CD4-positive, alpha-beta T cell treated with Interferon gamma for 1 hour (primary cell): ENCODE measurements at regions not wholly inside any gene's neighbourhood (a gene's known extent, or its start where the extent isn't known, plus 50 kb on each side); places are given as distances from the start of the nearest gene placed in this dataset.

Experiments used
- DNase-seq: peaks from one replicate; pipeline ENCODE4 v3.0.0-alpha.2; 2020

GRCh38 chr22:47250995-47251765 lies 488.7 kb downstream of the TBC1D22A start:
- no peak for DNase-seq

GRCh38 chr22:47249370-47249928 lies 487.0 kb downstream of the TBC1D22A start:
- no peak for DNase-seq

GRCh38 chr22:47248925-47249324 lies 486.5 kb downstream of the TBC1D22A start:
- no peak for DNase-seq

GRCh38 chr22:47247579-47248240 lies 485.3 kb downstream of the TBC1D22A start:
- DNase-seq, result no peak

- DNase-seq, result no peak
These were observed 483.3 kb downstream of the TBC1D22A start for GRCh38 chr22:47245786-47246185.

- no peak for DNase-seq
These were observed 482.8 kb downstream of the TBC1D22A start for GRCh38 chr22:47245286-47245685.

GRCh38 chr22:47240116-47240515 lies 477.7 kb downstream of the TBC1D22A start:
- no peak for DNase-seq

- DNase-seq, result no peak
These were observed 477.0 kb downstream of the TBC1D22A start for GRCh38 chr22:47239474-47239860.

- DNase-seq, result no peak
These were observed 476.4 kb downstream of the TBC1D22A start for GRCh38 chr22:47238690-47239473.

GRCh38 chr22:47237890-47238480 lies 475.5 kb downstream of the TBC1D22A start:
- DNase-seq, result no peak

- DNase-seq, result no peak
These were observed 474.3 kb downstream of the TBC1D22A start for GRCh38 chr22:47236718-47237117.

- no peak for DNase-seq
These were observed 473.7 kb downstream of the TBC1D22A start for GRCh38 chr22:47236161-47236560.

GRCh38 chr22:47233316-47234243 lies 471.1 kb downstream of the TBC1D22A start:
- DNase-seq, result no peak

- no peak for DNase-seq
These were observed 470.3 kb downstream of the TBC1D22A start for GRCh38 chr22:47232753-47233152.

- no peak for DNase-seq
These were observed 469.7 kb downstream of the TBC1D22A start for GRCh38 chr22:47232197-47232596.

GRCh38 chr22:47231759-47232158 lies 469.3 kb downstream of the TBC1D22A start:
- DNase-seq, result no peak

GRCh38 chr22:47230741-47231140 lies 468.3 kb downstream of the TBC1D22A start:
- no peak for DNase-seq

- no peak for DNase-seq
These were observed 467.8 kb downstream of the TBC1D22A start for GRCh38 chr22:47230251-47230650.

- no peak for DNase-seq
These were observed 466.3 kb downstream of the TBC1D22A start for GRCh38 chr22:47228767-47229166.

GRCh38 chr22:47225931-47226633 lies 463.6 kb downstream of the TBC1D22A start:
- DNase-seq, result no peak
